Glutamatergic neuron (in vitro differentiated cells): ENCODE measurements at regions not wholly inside any gene's neighbourhood (a gene's known extent, or its start where the extent isn't known, plus 50 kb on each side); places are given as distances from the start of the nearest gene placed in this dataset.

Source experiments
- DNase-seq: peaks from one replicate; pipeline ENCODE4 v3.0.0; 2022
- H3K27ac Mint-ChIP-seq: one replicate; pipeline ENCODE4 v1.8.0; 2020; ENCODE audit warnings: mild to moderate bottlenecking, mixed read lengths, inconsistent platforms; ENCODE audit not compliant: unreplicated experiment
- H3K27me3 Mint-ChIP-seq: one replicate; pipeline ENCODE4 v1.8.0; 2020; ENCODE audit warnings: mild to moderate bottlenecking, moderate library complexity, mixed read lengths, inconsistent platforms; ENCODE audit not compliant: unreplicated experiment
- H3K36me3 Mint-ChIP-seq: one replicate; pipeline ENCODE4 v1.8.0; 2020; ENCODE audit warnings: mild to moderate bottlenecking, mixed read lengths, inconsistent platforms; ENCODE audit not compliant: unreplicated experiment
- H3K4me1 Mint-ChIP-seq: one replicate; pipeline ENCODE4 v1.8.0; 2020; ENCODE audit warnings: mild to moderate bottlenecking, low read depth, mixed read lengths, inconsistent platforms; ENCODE audit not compliant: unreplicated experiment
- H3K4me3 Mint-ChIP-seq: one replicate; pipeline ENCODE4 v1.8.0; 2020; ENCODE audit warnings: mild to moderate bottlenecking, mixed read lengths, inconsistent platforms; ENCODE audit not compliant: unreplicated experiment
- H3K9me3 Mint-ChIP-seq: one replicate; pipeline ENCODE4 v1.8.0; 2020; ENCODE audit warnings: mild to moderate bottlenecking, moderate library complexity, mixed read lengths, inconsistent platforms; ENCODE audit not compliant: unreplicated experiment
- TF ChIP-seq, protein P1 (sequence below): fragments of 200-600 bp; sonication (generic); IDR thresholded peaks from one replicate; pipeline ENCODE4 v1.5.0; 2021; ENCODE audit not compliant: partially characterized antibody, unreplicated experiment

DNA sequence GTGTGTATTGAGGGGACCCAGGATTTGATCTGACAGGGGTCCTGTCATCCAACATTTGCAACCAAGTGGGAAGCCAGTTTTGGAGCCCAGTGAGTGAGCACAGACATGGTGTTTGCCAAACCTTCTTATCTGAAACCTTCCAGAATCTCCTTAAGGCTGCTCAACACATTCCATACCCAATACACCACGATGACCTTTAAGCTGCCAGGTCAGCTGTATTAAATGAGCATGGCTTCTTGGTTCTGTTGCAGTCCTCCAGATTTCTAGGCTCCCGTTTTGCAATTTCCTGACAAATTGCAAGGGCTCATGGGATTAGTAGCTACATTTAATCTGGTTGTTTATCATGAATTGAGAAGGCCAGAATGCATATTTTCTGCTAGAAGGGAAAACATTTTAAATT is 124.2 kb upstream of the ATP10B start:
- TF ChIP-seq, protein P1, sequence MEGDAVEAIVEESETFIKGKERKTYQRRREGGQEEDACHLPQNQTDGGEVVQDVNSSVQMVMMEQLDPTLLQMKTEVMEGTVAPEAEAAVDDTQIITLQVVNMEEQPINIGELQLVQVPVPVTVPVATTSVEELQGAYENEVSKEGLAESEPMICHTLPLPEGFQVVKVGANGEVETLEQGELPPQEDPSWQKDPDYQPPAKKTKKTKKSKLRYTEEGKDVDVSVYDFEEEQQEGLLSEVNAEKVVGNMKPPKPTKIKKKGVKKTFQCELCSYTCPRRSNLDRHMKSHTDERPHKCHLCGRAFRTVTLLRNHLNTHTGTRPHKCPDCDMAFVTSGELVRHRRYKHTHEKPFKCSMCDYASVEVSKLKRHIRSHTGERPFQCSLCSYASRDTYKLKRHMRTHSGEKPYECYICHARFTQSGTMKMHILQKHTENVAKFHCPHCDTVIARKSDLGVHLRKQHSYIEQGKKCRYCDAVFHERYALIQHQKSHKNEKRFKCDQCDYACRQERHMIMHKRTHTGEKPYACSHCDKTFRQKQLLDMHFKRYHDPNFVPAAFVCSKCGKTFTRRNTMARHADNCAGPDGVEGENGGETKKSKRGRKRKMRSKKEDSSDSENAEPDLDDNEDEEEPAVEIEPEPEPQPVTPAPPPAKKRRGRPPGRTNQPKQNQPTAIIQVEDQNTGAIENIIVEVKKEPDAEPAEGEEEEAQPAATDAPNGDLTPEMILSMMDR = no peak
- DNase-seq = no peak
- Mint-ChIP-seq H3K27me3 (no peaks in the 10 kb centered on the region), H3K27ac (no peak overlapping the region), H3K4me3 (no peak overlapping the region), H3K4me1 (peaks cover 3% of the 10 kb centered on the region), H3K9me3 (no peaks in the 10 kb centered on the region), H3K36me3 (no peaks in the 10 kb centered on the region)

DNA sequence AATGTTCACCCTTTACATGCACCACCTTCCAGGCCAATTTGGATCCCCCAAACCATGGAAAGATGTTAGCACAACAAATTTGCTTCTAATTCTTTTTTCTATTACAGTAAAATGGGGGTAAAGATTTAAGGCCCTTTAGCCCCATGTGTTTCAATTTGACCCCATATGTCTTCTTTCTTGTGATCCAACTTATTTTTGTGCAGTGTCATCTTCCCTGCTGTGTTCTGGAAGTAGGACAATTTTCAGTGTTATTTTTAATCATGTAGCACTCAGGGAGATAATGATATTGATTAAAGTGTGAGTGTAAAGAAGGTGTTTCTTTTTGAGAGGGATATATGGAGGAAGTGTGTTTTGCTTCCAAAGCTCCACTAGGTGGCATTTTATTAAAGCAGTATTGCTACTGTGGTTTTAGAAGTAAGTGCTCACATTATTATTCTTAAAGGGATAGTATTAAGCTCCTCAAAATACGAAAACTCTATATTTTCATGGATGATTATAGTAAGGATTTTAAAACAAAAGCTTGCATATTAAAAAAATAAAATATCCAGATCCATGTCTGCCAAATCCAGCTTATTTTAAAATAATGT is 118.7 kb upstream of the ATP10B start:
- no peaks in the 10 kb centered on the region for H3K36me3 Mint-ChIP-seq

DNA sequence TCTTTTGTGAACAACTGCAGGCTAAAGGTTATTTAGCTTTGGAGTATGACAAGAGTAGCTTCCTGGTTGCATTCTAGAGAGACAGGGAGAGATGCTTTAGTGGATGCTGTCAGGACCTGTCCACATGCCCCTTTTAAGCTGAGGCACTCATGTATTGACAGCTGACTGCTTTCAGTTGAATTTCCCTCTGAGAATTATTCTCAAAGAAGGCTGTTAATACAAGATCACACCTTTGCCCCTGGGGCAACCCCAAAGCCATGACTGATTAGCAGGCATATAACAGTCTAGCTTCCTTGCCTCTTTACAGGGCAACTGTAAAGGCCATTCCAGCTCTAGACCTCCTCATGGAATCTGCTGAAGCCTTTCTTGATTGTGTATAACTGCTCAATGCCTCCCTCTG is 117.6 kb upstream of the ATP10B start:
- H3K36me3 Mint-ChIP-seq = no peaks in the 10 kb centered on the region
- peaks cover 2% of the 10 kb centered on the region for H3K27me3 Mint-ChIP-seq
- TF ChIP-seq, protein P1 = no peak
- H3K9me3 Mint-ChIP-seq = peaks cover 4% of the 10 kb centered on the region
- peak; percentile 27 for DNase-seq
- H3K27ac Mint-ChIP-seq = peak overlapping the region; percentile 67
- H3K4me3 Mint-ChIP-seq = no peak overlapping the region
- peaks cover 22% of the 10 kb centered on the region for H3K4me1 Mint-ChIP-seq

More for the DNA sequence above, 118.7 kb upstream of the ATP10B start:
- Mint-ChIP-seq H3K27ac (no peak overlapping the region), H3K4me1 (peaks cover 22% of the 10 kb centered on the region), H3K4me3 (no peak overlapping the region), H3K27me3 (peaks cover 2% of the 10 kb centered on the region), H3K9me3 (peaks cover 4% of the 10 kb centered on the region)
- no peak for DNase-seq
- TF ChIP-seq, protein P1 = peak; percentile 62

DNA sequence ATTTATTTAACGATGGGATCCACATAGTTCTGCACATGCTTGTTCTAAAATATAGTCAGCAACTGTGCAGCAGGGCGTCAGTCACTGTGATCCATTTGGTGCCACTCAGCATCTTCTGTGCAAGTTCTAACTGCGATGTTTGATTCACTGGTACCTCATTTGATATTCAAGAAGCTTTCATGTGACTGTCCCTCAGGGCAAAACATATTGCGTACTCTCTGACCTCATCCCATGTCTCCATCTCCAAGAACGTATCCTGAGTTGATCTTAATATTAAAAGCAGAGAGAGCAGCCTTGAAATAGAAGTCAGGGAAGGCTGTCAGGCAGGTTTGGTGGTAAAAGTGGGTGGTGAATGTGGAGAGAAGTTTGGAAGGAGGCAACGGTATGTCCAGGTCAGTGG is 116.5 kb upstream of the ATP10B start:
- H3K9me3 Mint-ChIP-seq = peaks cover 7% of the 10 kb centered on the region
- H3K36me3 Mint-ChIP-seq = no peaks in the 10 kb centered on the region
- H3K4me1 Mint-ChIP-seq = peaks cover 20% of the 10 kb centered on the region
- DNase-seq = no peak
- H3K27ac Mint-ChIP-seq = no peak overlapping the region
- peaks cover 2% of the 10 kb centered on the region for H3K27me3 Mint-ChIP-seq
- H3K4me3 Mint-ChIP-seq = no peak overlapping the region
- TF ChIP-seq, protein P1 = no peak

DNA sequence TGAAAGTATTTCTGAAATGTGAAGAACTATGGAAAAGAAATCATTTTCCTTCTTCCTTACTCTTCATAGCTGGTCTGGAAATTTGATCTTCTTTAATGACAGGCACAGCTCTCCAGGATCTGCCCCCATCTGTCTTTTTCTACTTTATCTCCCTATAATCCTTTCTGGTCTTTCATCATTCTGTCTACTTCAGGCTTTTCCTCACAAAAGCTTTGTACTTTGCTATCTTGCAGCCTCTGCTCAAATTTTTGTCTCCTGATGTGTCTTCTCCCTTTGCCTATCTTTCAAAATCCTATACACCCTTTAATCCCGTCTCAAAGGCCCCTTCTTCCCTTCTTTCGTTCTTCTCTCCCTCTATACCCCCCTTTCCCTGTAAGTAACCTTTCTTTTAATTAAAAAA is 114.9 kb upstream of the ATP10B start:
- Mint-ChIP-seq H3K27me3 (peaks cover 2% of the 10 kb centered on the region), H3K4me1 (peaks cover 19% of the 10 kb centered on the region), H3K27ac (no peak overlapping the region), H3K9me3 (peaks cover 7% of the 10 kb centered on the region), H3K36me3 (no peaks in the 10 kb centered on the region), H3K4me3 (no peak overlapping the region)
- TF ChIP-seq, protein P1 = no peak
- DNase-seq = no peak
